GM10266 (cell line): ENCODE measurements at regions not wholly inside any gene's neighbourhood (a gene's known extent, or its start where the extent isn't known, plus 50 kb on each side); places are given as distances from the start of the nearest gene placed in this dataset.

Experiments
- DNase-seq: peaks from one replicate; pipeline ENCODE4 v3.0.0; 2012; ENCODE audit errors: extremely low spot score
- CTCF ChIP-seq: IDR thresholded peaks from 2 replicates; pipeline ENCODE4 v1.5.1; 2012; ENCODE audit warnings: mild to moderate bottlenecking, low read depth; ENCODE audit not compliant: control insufficient read depth, insufficient read depth; ENCODE audit errors: missing control alignments

- DNase-seq: no peak
Observed at GRCh38 chr12:60391791-60392190, 796.0 kb downstream of the SLC16A7 start.

DNA sequence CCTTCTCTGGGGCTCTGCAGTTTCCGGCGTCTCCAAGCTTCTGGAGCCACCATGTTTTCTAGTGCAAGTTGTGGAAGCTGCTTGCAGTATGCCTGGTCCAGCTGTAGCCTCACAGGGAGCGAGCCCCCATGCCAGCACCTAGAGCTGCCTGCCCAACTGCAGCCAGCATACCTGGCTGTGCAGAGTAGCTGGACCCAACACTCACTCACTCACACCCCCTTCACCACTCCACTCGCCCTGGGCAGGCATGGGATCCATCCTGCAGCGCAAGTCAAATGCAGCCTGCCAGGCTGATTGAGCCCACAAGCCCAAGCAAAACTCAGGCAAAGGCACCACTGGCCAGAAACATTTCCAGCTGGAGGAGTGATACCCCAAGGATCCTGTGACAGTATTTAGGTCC, 797.3 kb downstream of the SLC16A7 start:
- DNase-seq: no peak
- TF ChIP-seq CTCF: no peak

More at GRCh38 chr12:60391791-60392190, 796.0 kb downstream of the SLC16A7 start:
- TF ChIP-seq CTCF: no peak

GRCh38 chr12:60394665-60395064, 798.8 kb downstream of the SLC16A7 start:
- DNase-seq: no peak
- no peak for TF ChIP-seq CTCF

- no peak for DNase-seq
- TF ChIP-seq CTCF: no peak
Observed at GRCh38 chr12:60398547-60398946, 802.7 kb downstream of the SLC16A7 start.

GRCh38 chr12:60399064-60399463, 803.2 kb downstream of the SLC16A7 start:
- TF ChIP-seq CTCF: no peak
- no peak for DNase-seq

- DNase-seq: no peak
- TF ChIP-seq CTCF: no peak
Observed at GRCh38 chr12:60402996-60403395, 807.2 kb downstream of the SLC16A7 start.

DNA sequence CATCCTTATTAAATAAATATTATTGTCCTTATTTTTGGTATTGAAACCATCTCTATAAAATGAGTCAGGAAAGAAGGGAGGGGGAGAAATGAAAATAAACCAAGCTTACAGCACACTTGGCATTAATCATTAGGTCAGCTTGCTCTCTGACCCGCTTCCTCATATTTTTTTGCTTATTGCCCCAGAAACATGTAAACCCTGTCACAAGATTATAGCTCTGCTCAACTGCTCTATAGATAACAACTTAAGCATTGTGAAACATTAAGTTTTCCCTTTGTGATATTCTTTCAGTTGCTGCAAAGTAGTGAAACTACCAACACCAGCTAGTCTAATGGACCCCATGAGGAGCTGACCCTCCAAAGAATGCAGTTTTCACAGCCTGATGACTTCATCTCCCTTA, 819.5 kb downstream of the SLC16A7 start:
- DNase-seq: no peak
- no peak for TF ChIP-seq CTCF
